ENCODE measurements at regions not wholly inside any gene's neighbourhood (a gene's known extent, or its start where the extent isn't known, plus 50 kb on each side); places are given as distances from the start of the nearest gene placed in this dataset.

GRCh38 chr2:16243411-16243996, 303.2 kb downstream of the MYCN start:
- POLR2A ChIA-PET = no interaction called here
- CTCF ChIA-PET = no interaction called here
- TF ChIP-seq CTCF (IDR thresholded peaks at IDR 0.05; ENCODE audit: control extremely low read depth, extremely low read depth, low read depth, missing control alignments) = no peak
- no peak for DNase-seq (ENCODE audit: extremely low spot score)

GRCh38 chr2:16242906-16243305, 302.6 kb downstream of the MYCN start:
- POLR2A ChIA-PET = no interaction called here
- CTCF ChIA-PET = interaction anchor here (1.5 kb wide), 1 partner anchor 20 kb away, joined by 3 read pairs; no protein-coding TSS in a partner anchor
- no peak for TF ChIP-seq CTCF (IDR thresholded peaks at IDR 0.05; ENCODE audit: control extremely low read depth, extremely low read depth, low read depth, missing control alignments)
- no peak for DNase-seq (ENCODE audit: extremely low spot score)

GRCh38 chr2:16241166-16242160, 301.1 kb downstream of the MYCN start:
- POLR2A ChIA-PET = no interaction called here
- no peak for DNase-seq (ENCODE audit: extremely low spot score)
- CTCF ChIA-PET = interaction anchor here (1.5 kb wide), 1 partner anchor 21 kb away, joined by 3 read pairs; no protein-coding TSS in a partner anchor
- no peak for TF ChIP-seq CTCF (IDR thresholded peaks at IDR 0.05; ENCODE audit: control extremely low read depth, extremely low read depth, low read depth, missing control alignments)

- no peak for DNase-seq (ENCODE audit: extremely low spot score)
- ChIA-PET POLR2A (no interaction called here), CTCF (no interaction called here)
- TF ChIP-seq CTCF (IDR thresholded peaks at IDR 0.05; ENCODE audit: control extremely low read depth, extremely low read depth, low read depth, missing control alignments) = no peak
Measured at GRCh38 chr2:16240402-16240801, 300.1 kb downstream of the MYCN start.

GRCh38 chr2:16239296-16239850, 299.0 kb downstream of the MYCN start:
- ChIA-PET POLR2A (interaction anchor here (0.7 kb wide), 1 partner anchor 1937 kb away, joined by 5 read pairs; no protein-coding TSS in a partner anchor), CTCF (interaction anchor here (0.9 kb wide), 1 partner anchor 77 kb away, joined by 3 read pairs; no protein-coding TSS in a partner anchor)
- DNase-seq (ENCODE audit: extremely low spot score) = no peak
- TF ChIP-seq CTCF (IDR thresholded peaks at IDR 0.05; ENCODE audit: control extremely low read depth, extremely low read depth, low read depth, missing control alignments) = no peak

- TF ChIP-seq CTCF (IDR thresholded peaks at IDR 0.05; ENCODE audit: control extremely low read depth, extremely low read depth, low read depth, missing control alignments) = no peak
- ChIA-PET CTCF (interaction anchor here (0.9 kb wide), 1 partner anchor 76 kb away, joined by 3 read pairs; no protein-coding TSS in a partner anchor), POLR2A (interaction anchor here (0.7 kb wide), 1 partner anchor 1938 kb away, joined by 5 read pairs; no protein-coding TSS in a partner anchor)
- DNase-seq (ENCODE audit: extremely low spot score) = no peak
Measured at GRCh38 chr2:16238786-16239185, 298.4 kb downstream of the MYCN start.

Measured in GM10248 (cell line).